ENCODE measurements at regions not wholly inside any gene's neighbourhood (a gene's known extent, or its start where the extent isn't known, plus 50 kb on each side); places are given as distances from the start of the nearest gene placed in this dataset.

DNA sequence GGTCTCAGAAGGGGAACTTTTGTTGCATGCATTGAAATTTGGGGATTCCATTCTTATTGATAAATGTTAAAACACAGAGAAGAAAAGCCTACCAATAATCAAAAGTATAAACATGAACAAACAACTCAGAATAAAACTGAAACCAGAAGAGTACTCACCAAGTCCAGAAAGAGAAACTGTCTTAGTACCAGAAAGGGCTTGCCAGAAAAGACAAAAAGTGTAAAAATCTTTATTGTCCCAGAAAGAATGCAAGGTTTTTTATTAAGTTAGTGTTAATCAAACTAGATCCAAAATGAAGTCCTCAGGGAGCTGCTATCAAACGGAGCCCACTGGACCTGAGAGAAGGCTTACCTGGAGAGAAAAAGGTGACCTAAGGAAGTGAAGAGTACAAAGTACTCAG lies 897.5 kb downstream of the PCDH7 start:
- 89 to 91% methylated on average over 1 of the region's 1 CpG for WGBS, 2 donors
- Histone ChIP-seq H3K27me3 (no peaks in the 10 kb centered on the region), H3K36me3 (ENCODE audit: low read depth, missing control alignments) (no peaks in the 10 kb centered on the region), H3K27ac (no peak overlapping the region), H3K4me1 (no peaks in the 10 kb centered on the region), H3K4me3 (no peak overlapping the region), H3K9me3 (no peaks in the 10 kb centered on the region)
- TF ChIP-seq, protein P1, sequence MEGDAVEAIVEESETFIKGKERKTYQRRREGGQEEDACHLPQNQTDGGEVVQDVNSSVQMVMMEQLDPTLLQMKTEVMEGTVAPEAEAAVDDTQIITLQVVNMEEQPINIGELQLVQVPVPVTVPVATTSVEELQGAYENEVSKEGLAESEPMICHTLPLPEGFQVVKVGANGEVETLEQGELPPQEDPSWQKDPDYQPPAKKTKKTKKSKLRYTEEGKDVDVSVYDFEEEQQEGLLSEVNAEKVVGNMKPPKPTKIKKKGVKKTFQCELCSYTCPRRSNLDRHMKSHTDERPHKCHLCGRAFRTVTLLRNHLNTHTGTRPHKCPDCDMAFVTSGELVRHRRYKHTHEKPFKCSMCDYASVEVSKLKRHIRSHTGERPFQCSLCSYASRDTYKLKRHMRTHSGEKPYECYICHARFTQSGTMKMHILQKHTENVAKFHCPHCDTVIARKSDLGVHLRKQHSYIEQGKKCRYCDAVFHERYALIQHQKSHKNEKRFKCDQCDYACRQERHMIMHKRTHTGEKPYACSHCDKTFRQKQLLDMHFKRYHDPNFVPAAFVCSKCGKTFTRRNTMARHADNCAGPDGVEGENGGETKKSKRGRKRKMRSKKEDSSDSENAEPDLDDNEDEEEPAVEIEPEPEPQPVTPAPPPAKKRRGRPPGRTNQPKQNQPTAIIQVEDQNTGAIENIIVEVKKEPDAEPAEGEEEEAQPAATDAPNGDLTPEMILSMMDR (IDR thresholded peaks at IDR 0.05) = no peak
- no peak for TF ChIP-seq POLR2A (IDR thresholded peaks at IDR 0.05)
- intact Hi-C loops (cut with DNase I; ENCODE audit: low total_unique reads) = no loop called here
- DNase-seq = no peak

DNA sequence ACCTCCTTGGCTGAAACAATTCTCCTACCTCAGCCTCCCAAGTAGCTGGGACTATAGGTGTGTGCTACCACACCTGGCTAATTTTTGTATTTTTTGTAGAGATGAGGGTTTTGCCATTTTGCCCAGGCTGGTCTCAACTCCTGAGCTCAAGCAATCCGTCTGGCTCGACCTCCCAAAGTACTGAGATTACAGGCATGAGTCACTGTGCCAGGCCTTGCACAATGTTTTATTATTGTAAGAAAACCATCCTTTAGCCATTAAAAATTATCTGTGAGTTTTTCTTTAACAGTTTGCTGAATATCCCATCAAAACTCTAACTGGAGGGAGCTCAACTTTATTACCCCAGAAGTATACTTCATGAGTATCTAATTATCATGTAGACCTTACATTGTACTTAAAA lies 900.3 kb downstream of the PCDH7 start:
- H3K27me3 ChIP-seq = no peaks in the 10 kb centered on the region
- no peaks in the 10 kb centered on the region for H3K9me3 ChIP-seq
- H3K4me3 ChIP-seq = no peak overlapping the region
- no peaks in the 10 kb centered on the region for H3K4me1 ChIP-seq
- intact Hi-C loops (cut with DNase I; ENCODE audit: low total_unique reads) = no loop called here
- DNase-seq = no peak
- WGBS, 2 donors = 68 to 75% methylated on average over 2 of the region's 2 CpGs
- no peaks in the 10 kb centered on the region for H3K36me3 ChIP-seq (ENCODE audit: low read depth, missing control alignments)
- TF ChIP-seq POLR2A (IDR thresholded peaks at IDR 0.05) = no peak
- TF ChIP-seq, protein P1 (IDR thresholded peaks at IDR 0.05) = no peak
- H3K27ac ChIP-seq = no peak overlapping the region

DNA sequence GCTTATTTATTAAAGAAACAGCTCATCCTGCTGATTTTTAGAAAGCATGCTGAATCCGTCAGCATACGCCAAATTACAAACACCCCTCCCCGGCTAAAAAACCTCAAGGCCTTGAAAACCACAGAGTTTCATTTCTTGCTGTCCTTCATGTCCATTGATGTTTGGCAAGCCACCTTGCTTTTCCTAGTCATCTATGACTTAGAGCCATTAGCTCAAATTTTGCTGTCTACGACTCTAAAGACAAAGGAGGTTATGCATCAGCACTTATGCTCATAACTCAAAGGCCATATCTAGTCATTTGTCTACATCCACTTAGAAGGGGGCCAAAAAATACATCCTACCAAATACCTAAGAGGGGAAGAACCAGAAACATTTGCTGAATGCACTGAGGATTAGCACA lies 925.1 kb downstream of the PCDH7 start:
- Histone ChIP-seq H3K27me3 (no peaks in the 10 kb centered on the region), H3K9me3 (no peaks in the 10 kb centered on the region), H3K36me3 (ENCODE audit: low read depth, missing control alignments) (no peaks in the 10 kb centered on the region), H3K27ac (no peak overlapping the region), H3K4me1 (no peaks in the 10 kb centered on the region), H3K4me3 (no peak overlapping the region)
- no peak for DNase-seq
- TF ChIP-seq POLR2A (IDR thresholded peaks at IDR 0.05) = no peak
- TF ChIP-seq, protein P1 (IDR thresholded peaks at IDR 0.05) = no peak
- 81 to 86% methylated on average over 4 of the region's 4 CpGs for WGBS, 2 donors
- intact Hi-C loops (cut with DNase I; ENCODE audit: low total_unique reads) = no loop called here

DNA sequence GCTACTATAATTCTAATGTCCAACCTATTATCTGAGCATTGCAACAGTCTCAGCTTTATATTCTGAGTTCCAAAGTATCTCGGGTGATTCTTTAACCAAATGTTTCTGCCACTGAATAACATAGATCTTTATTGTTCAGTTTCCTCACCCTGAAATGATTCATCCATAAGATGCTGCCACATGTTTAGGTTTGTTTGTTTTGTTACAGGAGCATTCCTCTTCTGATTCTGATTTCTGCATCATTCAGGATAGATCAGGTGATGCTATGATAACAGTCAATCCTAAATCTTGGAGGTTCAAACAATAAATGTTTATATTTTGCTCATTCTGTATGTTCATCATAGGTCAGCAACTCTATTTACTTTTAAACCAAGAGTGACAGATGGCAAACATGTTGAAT lies 927.6 kb downstream of the PCDH7 start:
- Histone ChIP-seq H3K4me3 (no peak overlapping the region), H3K27ac (no peak overlapping the region), H3K36me3 (ENCODE audit: low read depth, missing control alignments) (no peaks in the 10 kb centered on the region), H3K4me1 (no peaks in the 10 kb centered on the region), H3K9me3 (no peaks in the 10 kb centered on the region), H3K27me3 (no peaks in the 10 kb centered on the region)
- intact Hi-C loops (cut with DNase I; ENCODE audit: low total_unique reads) = no loop called here
- TF ChIP-seq, protein P1 (IDR thresholded peaks at IDR 0.05) = no peak
- TF ChIP-seq POLR2A (IDR thresholded peaks at IDR 0.05) = no peak
- 73 to 85% methylated on average over 1 of the region's 1 CpG for WGBS, 2 donors
- DNase-seq = no peak

DNA sequence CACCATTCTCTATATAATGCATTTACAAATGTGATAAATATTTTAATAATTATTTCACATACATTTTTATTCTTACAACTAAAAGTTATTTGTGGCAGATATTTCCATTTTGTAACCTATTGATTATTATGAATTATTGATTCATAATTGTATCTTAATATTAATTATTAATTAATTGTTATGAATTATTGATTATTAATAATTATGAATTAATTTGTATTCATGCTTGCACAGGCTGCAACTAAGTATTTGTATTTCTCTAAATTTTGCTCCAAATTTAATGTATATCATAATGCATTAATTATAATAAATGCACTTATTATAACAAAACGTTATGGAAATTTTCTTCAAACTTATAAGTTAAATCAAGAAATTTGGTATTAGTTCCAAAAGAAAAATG lies 929.7 kb downstream of the PCDH7 start:
- no peak for DNase-seq
- Histone ChIP-seq H3K4me1 (no peaks in the 10 kb centered on the region), H3K27me3 (no peaks in the 10 kb centered on the region), H3K27ac (no peak overlapping the region), H3K9me3 (no peaks in the 10 kb centered on the region), H3K4me3 (no peak overlapping the region), H3K36me3 (ENCODE audit: low read depth, missing control alignments) (no peaks in the 10 kb centered on the region)
- TF ChIP-seq, protein P1 (IDR thresholded peaks at IDR 0.05) = no peak
- no peak for TF ChIP-seq POLR2A (IDR thresholded peaks at IDR 0.05)
- WGBS, 2 donors = 76 to 95% methylated on average over 1 of the region's 1 CpG
- intact Hi-C loops (cut with DNase I; ENCODE audit: low total_unique reads) = no loop called here
